Fibroblast of skin of back (primary cell): ENCODE measurements at regions not wholly inside any gene's neighbourhood (a gene's known extent, or its start where the extent isn't known, plus 50 kb on each side); places are given as distances from the start of the nearest gene placed in this dataset.

Source experiments
- DNase-seq: peaks from one replicate; pipeline ENCODE4 v3.0.0-alpha.2; 2013

GRCh38 chr6:110558575-110558974 is 82.2 kb upstream of the SLC22A16 start:
- no peak for DNase-seq

- DNase-seq: no peak
These were observed 80.8 kb upstream of the SLC22A16 start for GRCh38 chr6:110557199-110557598.

- no peak for DNase-seq
These were observed 80.1 kb upstream of the SLC22A16 start for GRCh38 chr6:110556317-110557110.

- DNase-seq: no peak
These were observed 78.6 kb upstream of the SLC22A16 start for GRCh38 chr6:110554966-110555460.

- DNase-seq: no peak
These were observed 78.0 kb upstream of the SLC22A16 start for GRCh38 chr6:110554441-110554840.

- no peak for DNase-seq
These were observed 76.7 kb upstream of the SLC22A16 start for GRCh38 chr6:110552901-110553641.

GRCh38 chr6:110552076-110552475 is 75.7 kb upstream of the SLC22A16 start:
- DNase-seq: no peak

GRCh38 chr6:110551088-110551487 is 74.7 kb upstream of the SLC22A16 start:
- DNase-seq: no peak

- DNase-seq: no peak
These were observed 73.9 kb upstream of the SLC22A16 start for GRCh38 chr6:110550353-110550752.

- DNase-seq: no peak
These were observed 72.9 kb upstream of the SLC22A16 start for GRCh38 chr6:110549277-110549676.

GRCh38 chr6:110548110-110548847 is 71.9 kb upstream of the SLC22A16 start:
- no peak for DNase-seq

- peak; percentile 87 for DNase-seq
These were observed 71.0 kb upstream of the SLC22A16 start for GRCh38 chr6:110547266-110547964.

GRCh38 chr6:110545081-110545872 is 68.9 kb upstream of the SLC22A16 start:
- no peak for DNase-seq

- DNase-seq: no peak
These were observed 68.1 kb upstream of the SLC22A16 start for GRCh38 chr6:110544472-110544871.

GRCh38 chr6:110543106-110543505 is 66.7 kb upstream of the SLC22A16 start:
- no peak for DNase-seq

GRCh38 chr6:110542311-110543024 is 66.1 kb upstream of the SLC22A16 start:
- DNase-seq: no peak

- DNase-seq: peak; percentile 55
These were observed 65.4 kb upstream of the SLC22A16 start for GRCh38 chr6:110541701-110542309.

GRCh38 chr6:110539277-110540019 is 63.0 kb upstream of the SLC22A16 start:
- DNase-seq: peak; percentile 29

GRCh38 chr6:110538416-110539160 is 62.2 kb upstream of the SLC22A16 start:
- peak; percentile 12 for DNase-seq
